ENCODE measurements at regions not wholly inside any gene's neighbourhood (a gene's known extent, or its start where the extent isn't known, plus 50 kb on each side); places are given as distances from the start of the nearest gene placed in this dataset.

DNA sequence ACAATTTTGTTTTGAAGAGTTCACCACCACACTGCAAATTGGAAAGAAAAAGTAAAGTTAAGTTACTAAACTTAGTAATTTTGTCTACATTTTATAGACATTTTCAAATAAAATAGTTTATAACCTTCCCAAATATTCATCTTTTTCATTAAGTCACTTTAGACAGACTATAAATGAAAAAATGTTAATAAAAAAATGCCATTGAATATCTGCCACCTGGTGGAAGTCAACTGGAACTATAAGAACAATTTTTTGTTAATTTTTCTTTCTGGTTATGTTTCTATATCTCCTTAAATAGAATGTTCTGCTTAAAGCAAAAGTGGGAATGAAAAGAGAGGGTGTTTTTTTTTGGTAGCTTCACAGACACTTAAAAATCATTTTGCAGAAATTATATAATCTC, 534.4 kb upstream of the PCDH10 start:
- TF ChIP-seq POLR2A (IDR thresholded peaks at IDR 0.05; ENCODE audit: low read length) (no peak), GATA1 (IDR thresholded peaks at IDR 0.05; ENCODE audit: low read depth, low read length) (no peak)
